ENCODE measurements at regions not wholly inside any gene's neighbourhood (a gene's known extent, or its start where the extent isn't known, plus 50 kb on each side); places are given as distances from the start of the nearest gene placed in this dataset.
A peak's percentile ranks its signal among the peaks of the same experiment; 100 is the strongest.
"Not testable (repeated sequence)": the region's sequence is repeated elsewhere in the genome, so short reads cannot be mapped to it uniquely, and the experiment has no call there.

DNA sequence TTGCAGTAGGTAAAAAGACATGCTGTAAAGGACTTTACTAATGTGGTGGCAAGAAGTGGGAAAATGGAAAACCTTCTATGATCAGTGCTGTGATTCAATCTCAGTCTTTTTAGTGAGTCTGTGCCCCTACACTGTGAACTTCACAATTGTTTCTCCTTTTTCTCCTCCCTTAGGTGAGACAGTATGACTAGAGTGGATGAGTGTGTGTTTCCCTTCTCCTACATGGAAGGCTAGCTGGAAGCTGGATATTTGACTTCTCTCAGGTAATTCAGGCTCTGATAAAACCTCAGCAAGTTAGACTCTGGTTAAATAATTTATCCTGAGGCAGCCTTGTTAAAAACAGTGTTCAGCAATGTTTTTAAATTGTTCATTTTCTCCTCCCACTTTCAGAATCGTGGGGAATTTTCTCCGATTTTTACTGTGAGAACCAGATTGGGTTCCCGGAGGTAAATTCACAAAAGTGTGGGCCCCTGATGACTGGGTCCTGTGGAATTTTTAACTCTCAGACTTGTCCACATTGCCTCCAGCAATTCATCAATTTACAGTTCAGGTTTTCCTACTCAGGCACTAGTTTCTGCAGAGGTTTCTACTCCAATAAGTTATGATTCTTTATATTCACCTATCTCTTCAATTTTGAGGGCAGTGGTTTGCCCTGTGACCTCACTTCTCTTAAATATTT is 149.1 kb upstream of the PIK3R1 start:
- DNase-seq: no peak

DNA sequence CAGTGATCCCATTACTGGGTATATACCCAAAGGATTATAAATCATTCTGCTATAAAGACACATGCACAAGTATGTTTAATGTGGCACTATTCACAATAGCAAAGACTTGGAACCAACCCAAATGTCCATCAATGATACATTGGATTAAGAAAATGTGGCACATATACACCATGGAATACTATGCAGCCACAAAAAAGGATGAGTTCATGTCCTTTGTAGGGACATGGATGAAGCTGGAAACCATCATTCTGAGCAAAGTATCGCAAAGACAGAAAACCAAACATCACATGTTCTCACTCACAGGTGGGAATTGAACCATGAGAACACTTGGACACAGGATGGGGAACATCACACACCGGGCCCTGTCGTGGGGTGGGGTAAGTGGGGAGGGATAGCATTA is 150.2 kb upstream of the PIK3R1 start:
- DNase-seq: not testable (repeated sequence)

DNA sequence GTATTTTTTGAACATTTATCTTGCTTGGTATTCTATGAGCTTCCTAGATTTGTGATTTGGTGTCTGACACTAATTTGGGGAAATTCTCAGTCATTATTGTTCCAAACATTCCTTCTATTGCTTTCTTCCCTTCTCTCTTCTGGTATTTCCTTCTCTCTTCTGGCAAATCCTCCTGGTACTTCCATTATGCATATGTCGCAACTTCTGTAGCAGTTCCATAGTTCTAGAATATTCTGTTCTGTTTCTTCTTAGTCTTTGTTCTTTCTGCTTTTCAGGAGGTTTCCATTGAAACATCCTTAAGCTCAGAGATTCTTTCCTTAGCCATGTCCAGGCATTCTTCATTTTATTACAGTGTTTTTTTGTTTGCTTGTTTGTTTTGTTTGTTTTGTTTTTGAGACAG is 155.2 kb upstream of the PIK3R1 start:
- no peak for DNase-seq

DNA sequence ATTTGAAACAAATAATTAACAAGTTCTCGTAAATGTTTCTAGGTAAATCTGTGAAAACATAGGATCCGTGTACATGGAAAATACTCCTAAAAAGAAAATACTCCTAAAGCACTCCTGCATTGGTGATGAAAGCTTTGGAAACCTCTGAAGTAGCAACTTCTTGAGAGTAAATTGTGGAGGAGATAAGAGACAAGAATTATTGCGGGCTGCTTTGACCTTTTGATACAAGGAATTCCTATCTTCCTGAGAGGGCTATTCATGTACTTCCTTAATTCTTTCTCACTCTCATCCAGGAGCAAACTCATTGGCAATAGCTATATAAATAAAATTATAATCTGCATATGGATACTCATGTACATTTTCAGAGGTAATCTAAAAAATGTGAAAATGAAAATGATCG is 158.4 kb upstream of the PIK3R1 start:
- DNase-seq: no peak

DNA sequence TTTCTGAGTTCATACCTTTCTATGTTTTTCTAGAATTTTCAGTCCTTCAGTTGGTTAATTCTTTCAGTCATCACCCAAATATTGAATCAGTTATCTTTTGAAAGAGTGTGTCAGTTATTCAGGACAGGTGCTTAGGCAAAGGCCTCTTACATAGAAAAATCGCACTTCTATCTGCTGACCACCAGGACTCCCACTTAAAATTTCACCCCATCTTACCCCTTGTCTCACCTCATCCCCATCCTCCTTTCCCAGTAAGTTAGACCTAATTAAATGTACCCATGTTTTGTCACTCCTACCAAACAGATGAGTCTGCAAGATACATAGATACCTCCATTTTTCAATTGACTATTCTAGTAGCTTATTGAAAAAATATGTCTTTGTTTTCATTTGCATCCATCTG is 159.9 kb upstream of the PIK3R1 start:
- no peak for DNase-seq

DNA sequence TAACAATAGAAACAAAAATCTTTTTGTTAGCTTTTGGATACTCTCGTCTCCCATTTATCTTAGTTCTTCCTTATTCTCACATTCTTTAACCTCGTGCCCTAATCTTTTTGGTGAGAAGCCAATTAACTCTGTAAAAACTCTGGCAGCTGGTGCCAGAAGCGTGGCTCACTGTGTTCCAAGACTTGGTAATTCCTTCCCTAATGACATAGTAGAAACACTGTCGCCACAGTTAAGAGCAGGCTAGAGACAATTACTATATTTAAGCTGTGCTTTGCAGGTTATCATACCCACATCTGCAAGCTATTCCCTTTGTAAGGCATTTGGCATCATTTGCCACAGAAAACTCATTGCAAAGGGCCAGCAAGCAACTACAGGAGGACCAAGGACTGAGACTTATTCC is 160.9 kb upstream of the PIK3R1 start:
- no peak for DNase-seq

DNA sequence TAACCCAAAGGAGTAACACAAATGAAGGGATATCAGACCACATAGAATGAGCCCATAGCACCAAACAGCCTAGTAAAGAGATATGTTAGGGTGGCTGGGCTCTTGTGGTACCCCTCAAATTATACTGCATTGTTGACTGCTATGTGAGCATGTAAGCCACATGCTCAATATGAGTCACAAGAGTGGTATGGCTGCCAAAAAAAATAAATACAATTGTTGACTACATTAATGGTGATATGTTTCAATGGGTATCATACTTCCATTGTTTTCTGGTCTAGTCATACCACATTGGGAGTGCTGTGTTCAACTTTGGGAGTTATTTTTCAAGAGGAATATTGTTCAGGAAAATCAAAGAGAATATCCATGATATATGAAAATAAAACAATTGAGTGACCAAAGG is 162.4 kb upstream of the PIK3R1 start:
- no peak for DNase-seq

DNA sequence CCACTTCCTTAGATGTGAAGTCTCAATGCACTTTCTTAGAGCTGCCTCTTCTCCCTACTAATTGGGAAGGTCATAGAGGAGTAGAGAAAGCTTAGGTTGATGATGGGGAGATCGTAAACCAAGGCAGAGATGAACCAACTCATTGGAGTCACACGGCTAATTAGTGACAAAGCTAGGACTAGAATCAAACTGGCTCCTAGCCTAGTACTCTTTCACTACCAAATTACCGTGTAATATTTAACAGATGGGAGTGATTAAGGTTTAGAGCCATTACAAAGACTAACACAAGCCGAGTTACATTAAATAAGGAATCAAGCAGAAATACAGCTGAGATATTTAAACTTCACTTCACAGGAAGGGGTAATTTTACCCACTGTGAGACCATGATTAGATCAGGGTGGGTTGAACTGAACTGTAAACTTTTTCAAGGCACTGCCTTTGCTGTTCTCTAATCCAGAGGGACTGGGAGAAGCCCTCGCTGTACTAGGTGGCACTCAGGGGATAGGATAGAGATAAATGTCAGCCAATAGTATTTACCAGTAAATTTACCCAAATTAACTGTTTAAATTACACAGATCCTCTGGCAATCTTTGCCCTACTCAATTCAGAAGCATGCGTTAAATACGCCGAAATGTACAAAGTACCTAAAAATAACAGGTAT is 166.4 kb upstream of the PIK3R1 start:
- DNase-seq: peak; percentile 27

DNA sequence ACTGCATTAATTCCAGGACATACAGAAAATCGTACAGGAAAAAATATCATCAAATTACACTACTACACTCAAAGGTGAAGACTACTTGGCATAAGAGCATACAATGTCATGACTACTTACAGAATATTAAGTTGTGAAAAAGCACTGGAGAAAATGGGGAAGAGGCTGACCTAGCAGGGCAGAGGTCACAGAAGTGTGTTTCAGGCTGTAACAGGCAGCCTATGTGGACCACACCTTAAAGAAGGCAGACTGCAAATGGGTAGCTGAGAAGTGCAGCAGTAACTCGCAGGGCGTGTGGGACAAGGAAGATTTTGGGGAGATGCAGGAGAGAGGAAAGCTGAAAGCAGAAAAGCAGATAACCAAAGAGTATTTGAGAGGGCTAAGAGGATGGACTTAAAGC is 167.0 kb upstream of the PIK3R1 start:
- no peak for DNase-seq

DNA sequence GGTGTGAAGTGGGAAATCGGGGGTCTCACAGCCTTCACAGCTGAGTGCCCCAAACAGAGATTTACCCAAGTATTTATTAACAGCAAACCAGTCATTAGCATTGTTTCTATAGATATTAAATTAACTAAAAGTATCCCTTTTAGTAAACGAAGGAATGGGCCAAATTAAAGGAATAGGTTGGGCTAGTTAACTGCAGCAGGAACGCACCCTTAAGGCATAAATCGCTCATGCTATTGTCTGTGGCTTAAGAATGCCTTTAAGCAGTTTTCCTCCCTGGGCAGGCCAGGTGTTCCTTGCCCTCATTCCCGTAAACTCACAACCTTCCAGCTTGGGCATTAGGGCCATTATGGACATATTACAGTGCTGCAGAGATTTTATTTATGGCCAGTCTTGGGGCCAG is 167.5 kb upstream of the PIK3R1 start:
- DNase-seq: not testable (repeated sequence)

DNA sequence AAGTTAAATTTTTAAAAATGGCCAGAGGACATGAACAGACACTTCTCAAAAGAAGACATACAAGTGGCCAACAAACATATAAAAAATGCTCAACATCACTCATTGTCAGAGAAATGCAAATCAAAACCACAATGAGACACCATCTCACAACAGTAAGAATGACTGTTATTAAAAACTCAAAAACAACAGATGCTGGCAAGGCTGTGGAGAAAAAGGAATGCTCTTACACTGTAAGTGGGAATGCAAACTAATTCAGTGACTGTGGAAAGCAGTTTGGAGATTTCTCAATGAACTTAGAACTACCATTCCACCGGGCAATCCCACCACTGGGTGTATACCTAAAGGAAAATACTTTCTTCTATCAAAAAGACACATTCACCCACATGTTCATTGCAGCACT is 168.5 kb upstream of the PIK3R1 start:
- DNase-seq: peak; percentile 5

DNA sequence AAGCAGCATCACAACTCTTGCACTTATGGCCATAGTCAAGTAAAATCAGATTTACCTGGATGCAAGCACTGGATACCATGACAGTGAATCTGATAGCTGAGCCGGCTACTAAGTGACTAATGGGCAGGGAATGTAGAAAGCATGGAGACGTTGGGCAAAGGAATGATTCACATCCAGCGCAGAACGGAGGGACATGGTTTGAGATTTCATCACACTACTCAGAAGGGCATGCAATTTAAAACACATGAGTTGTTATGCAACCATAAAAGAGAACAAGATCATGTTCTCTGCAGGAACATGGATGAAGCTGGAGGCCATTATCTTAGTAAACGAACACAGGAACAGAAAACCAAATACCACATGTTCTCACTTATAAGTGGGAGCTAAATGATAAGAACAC is 169.1 kb upstream of the PIK3R1 start:
- peak; percentile 35 for DNase-seq

DNA sequence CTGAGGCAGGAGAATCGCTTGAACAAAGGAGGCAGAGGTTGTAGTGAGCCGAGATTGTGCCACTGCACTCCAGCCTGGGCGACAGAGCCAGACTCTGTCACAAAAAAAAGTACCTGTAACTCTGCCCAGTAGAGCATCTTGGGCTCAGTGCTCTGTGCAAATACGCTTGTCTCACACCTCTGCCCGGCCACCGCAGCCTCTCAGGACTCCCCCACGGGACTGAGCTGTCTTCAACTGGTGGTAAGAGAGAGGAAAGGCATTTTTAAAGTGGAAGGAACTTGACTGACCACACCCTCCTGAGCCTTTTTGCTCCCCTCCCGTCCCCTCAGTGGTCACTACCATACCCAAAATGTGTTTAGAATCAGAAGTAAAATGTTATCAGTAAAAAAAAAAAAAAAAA is 174.3 kb upstream of the PIK3R1 start:
- no peak for DNase-seq

DNA sequence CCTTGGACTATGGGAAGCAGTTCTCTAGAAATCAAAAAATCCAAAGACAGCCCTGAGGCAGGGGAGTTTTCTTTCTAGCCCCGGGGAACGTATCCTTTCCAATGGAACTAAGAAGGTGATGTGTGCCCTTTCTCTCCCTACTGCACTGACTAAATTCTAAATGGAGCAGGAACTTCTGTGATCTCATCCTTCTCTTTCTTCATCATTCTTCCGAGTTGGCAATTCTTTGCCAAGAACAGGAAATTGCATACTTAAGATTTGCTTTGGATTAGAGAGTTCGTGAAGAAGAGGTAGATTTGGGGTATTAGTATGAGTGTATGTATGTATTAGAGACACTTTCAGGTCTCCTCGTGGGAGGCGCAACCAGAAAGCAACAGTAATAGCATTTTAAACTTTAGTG is 178.0 kb upstream of the PIK3R1 start:
- no peak for DNase-seq

DNA sequence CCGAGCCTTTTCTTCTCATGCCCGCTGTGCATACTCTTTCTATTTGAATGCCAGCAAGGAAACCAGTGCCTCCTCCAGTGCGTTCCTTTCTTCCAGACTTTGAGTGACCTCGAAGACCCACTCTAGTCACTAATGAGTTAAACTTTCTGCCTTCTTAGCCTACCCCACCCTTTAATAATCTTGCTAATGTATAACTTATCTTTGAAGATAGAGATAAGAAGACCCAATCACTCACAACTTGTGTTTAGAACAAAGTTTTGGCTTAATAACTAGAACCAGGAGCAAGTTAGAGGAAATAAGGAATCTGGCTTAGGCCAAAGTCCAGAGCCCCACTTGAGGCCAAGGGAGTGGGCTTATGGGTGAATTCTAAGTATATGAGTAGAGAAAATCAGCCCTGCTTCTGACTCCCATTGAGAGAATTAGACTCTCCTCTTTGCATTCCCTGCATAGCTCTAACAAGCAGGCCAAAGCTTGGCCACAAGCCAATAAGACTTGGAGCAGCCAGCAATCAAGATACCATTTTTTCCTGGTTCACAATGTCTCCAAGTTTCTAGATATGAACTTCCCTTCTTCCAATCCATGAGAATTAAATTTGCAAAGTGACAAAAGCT is 181.5 kb upstream of the PIK3R1 start:
- peak; percentile 37 for DNase-seq

DNA sequence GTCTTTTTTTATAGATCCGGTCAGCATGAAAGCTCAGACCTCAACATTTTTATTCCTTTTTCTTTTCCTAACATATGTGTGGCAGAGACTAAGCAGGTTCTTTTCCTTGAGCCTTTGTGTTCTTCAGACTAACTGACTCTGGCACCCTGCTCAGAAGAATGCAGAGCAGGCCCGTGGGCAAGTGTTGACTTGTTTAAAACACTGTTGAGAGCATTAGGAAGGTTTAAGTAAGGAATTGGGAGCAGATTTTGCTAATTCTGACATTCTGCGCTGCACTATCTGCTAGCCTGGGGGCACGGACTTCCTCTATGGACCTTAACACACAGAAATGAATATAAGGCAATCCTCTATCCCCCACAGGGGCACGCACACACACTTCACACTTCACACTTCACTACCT is 182.5 kb upstream of the PIK3R1 start:
- no peak for DNase-seq

DNA sequence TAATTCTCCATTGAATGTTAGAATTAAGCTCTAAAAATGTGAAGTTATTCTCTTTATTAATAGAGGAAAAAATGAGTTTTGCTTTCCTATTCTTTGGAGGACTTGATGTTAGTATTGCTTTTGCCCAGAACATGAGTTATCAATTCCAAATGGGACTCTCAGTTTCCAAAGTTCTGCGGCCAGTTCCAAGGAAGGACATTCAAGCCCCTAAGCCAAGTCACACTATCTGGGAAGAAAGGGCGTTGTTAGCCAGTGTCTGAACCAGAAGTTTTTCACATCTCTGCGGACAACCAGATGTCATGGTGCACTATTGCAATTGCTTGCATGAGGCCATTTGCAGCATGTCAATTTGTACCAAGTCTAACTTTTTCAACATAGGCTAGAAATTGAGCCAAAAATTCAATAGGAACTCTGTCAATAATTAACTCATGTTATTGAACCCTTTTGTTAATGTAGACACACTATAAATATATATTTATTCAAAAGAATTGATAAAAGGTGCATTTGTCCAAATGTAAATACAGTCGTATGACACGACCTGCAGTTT is 183.3 kb upstream of the PIK3R1 start:
- no peak for DNase-seq

DNA sequence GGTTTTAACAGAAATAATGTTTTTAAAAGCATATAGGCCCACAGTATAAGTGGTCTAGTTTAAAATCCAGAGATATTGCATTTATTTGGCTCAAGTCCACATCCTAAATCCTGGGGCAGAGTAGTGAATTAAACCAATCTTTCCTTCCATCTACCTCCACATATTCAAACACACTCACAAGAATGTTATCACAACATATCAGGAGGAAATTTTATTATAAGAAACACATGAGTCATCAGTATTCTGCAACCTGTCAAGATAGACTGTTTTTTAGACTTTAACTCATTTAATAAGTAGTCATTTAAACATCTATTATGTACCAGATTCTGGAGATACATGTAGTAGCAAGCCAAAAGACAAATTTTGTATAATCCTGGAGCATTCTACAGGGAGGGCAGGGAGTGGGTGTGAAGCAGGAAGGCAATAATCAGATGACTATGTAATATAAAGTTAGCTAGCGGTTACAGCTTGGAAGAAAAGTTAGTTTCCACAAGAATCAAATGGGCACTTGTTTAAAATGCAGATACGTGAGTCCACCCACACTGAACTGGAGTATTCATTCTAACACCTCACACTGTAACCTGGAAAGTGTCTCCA is 187.3 kb upstream of the PIK3R1 start:
- DNase-seq: peak; percentile 34

DNA sequence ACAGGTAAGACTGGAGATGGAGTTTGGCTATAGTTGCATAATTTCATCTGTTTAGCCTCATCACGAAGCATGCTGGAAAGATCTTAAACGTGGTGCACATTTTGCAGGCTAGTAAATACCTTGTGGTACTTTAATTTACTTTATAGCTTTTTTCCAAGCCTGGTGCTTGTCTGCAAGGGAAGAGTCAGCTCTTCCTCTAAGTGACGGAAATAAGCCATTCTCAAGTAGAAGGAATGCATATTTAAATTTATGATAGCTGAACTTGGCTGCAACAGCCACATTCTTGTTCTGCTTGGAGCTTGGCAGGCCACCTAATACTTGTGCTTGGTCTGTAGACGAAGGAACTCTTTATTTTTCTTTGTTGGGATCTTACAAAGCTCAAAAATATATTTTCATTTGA is 188.0 kb upstream of the PIK3R1 start:
- no peak for DNase-seq

DNA sequence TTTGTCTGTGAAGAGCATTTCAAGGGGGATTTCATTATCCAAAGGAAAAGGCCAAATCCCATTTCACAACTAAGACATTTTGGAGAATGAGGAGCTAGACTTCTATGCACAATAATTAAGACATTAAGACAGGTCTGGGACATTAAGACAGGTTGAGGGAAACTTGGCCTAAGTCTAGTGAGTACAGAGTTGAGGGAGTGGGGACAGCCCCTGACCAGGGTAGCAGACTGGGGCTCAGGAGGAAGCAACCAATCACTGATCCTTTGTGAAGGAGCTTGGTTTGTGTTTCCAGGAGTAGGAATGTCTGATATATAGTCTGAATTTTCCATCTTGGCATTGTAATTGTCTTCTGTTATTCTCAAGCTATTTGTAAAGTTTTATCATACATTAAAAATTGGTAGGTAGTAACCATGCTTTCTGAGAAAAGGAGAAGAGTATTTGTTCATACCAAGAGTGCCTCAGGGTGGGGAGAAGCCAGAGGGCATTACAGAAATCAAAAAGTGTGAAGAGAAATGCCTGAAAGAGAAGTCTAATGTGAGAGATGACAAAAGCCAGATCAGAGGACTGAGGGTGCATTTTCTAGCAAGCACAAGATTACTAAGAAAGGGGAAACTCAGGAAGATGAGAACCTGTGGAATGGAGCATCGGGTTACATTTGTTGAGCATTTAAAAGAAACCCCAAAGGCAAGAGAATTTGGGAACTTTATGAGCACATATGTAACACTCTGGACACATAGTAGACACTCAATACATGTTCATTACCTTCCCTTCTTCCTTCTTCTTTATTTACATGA is 189.3 kb upstream of the PIK3R1 start:
- DNase-seq: no peak

DNA sequence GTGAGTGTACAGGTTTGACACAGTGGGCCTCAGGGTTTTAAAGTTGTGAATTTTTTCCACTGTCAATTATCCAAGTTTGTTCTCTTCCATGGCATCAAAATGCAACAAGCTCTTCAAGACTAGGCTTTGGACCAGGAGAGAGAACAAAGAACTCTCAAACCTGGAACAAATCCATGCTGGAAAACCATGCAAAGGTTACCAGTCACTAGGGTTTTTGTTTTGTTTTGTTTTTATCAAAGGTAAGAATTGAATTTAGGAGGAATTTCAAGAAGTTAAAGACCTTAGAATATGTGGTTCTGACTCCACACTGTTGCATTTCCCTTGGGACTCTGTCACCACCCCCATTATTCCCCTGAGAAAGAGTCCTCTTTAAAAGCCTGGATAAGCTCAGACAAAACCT is 191.1 kb upstream of the PIK3R1 start:
- DNase-seq: no peak

DNA sequence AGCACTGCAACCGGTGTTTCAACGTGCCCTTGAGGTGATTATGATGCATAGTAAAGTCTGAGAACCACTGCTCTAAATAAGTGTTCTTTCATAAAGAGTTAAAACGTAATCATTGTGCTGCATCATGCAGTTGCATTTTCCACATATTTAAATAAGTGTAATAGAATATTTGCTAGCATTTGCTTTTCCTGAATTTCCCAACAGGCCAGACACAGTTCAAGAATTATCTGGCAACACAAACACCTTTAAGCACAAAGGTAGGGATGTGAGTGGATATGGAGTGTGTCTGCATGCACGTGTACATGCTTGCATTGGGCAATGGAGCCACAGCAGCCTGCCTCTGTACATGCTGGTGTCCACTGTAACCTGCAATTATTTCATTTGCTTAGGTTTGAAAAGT is 193.6 kb upstream of the PIK3R1 start:
- no peak for DNase-seq

DNA sequence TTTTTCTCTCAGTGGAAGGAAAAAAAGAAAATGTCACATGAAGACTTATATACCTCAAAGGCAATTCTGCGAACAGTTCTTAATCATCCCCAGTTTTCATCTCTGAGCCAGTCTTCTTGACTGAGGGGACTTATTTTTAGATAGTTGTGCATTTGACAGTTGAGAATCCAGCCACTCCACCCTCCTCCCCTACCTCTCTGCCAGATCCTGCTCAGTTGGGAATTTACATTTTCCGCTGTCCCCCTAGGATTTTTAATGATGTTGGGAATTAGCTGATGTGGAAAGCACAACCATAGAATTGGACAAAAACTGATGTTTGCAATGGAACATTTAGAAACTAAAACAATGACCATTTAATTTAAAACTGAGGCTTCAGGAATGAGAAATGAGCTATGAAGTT is 194.3 kb upstream of the PIK3R1 start:
- DNase-seq: no peak
